WTC11 (cell line): ENCODE measurements at regions not wholly inside any gene's neighbourhood (a gene's known extent, or its start where the extent isn't known, plus 50 kb on each side); places are given as distances from the start of the nearest gene placed in this dataset.

ENCODE experiments used
- ATAC-seq: fragments of 200-7000 bp; cut with Tn5 transposase; 2 replicates; pipeline ENCODE4 v1.10.0; 2021; ENCODE audit warnings: mild to moderate bottlenecking, moderate library complexity
- CTCF ChIA-PET: fragments of 300-600 bp; sonication (Branson Sonifier 250); formaldehyde crosslinking; loops from one replicate; lab custom pipeline; 2021; ENCODE audit warnings: antibody characterized with exemption; lab: Charles Lee
- POLR2A ChIA-PET: fragments of 350-600 bp; sonication (Branson Sonifier 250); formaldehyde crosslinking; loops from one replicate; lab custom pipeline; 2021; ENCODE audit warnings: antibody characterized with exemption; lab: Charles Lee
- DNase-seq: peaks from one replicate; pipeline ENCODE4 v3.0.0; 2021; ENCODE audit warnings: low spot score
- H3K27ac Mint-ChIP-seq: 2 replicates; pipeline ENCODE4 v1.8.0; 2021; ENCODE audit warnings: mixed read lengths
- H3K27me3 Mint-ChIP-seq: 2 replicates; pipeline ENCODE4 v1.8.0; 2021; ENCODE audit warnings: low read depth, mild to moderate bottlenecking, moderate library complexity, mixed read lengths
- H3K36me3 Mint-ChIP-seq: 2 replicates; pipeline ENCODE4 v1.8.0; 2021; ENCODE audit warnings: mixed read lengths
- H3K4me1 Mint-ChIP-seq: 2 replicates; pipeline ENCODE4 v1.8.0; 2022; ENCODE audit warnings: mixed read lengths
- H3K4me3 Mint-ChIP-seq: 2 replicates; pipeline ENCODE4 v1.8.0; 2021; ENCODE audit warnings: mild to moderate bottlenecking, moderate library complexity, mixed read lengths
- H3K9me3 Mint-ChIP-seq: 2 replicates; pipeline ENCODE4 v1.8.0; 2021; ENCODE audit warnings: mixed read lengths
- CREB1 ChIP-seq: sonication (generic); formaldehyde crosslinking; IDR thresholded peaks from 2 replicates; pipeline ENCODE4 v1.8.0; 2023; ENCODE audit warnings: mild to moderate bottlenecking, missing genetic modification reagents
- ERG ChIP-seq: fragments of 250-450 bp; sonication (Bioruptor Pico); IDR thresholded peaks from 2 replicates; pipeline ENCODE4 v1.8.0; 2021; ENCODE audit warnings: mild to moderate bottlenecking
- FOXJ3 ChIP-seq: sonication (generic); formaldehyde crosslinking; IDR thresholded peaks from 2 replicates; pipeline ENCODE4 v1.9.0; 2021; ENCODE audit warnings: missing genetic modification reagents, mild to moderate bottlenecking, borderline replicate concordance
- FOXP1 ChIP-seq: sonication (generic); formaldehyde crosslinking; IDR thresholded peaks from 2 replicates; pipeline ENCODE4 v1.8.0; 2022; ENCODE audit warnings: missing genetic modification reagents, mild to moderate bottlenecking, moderate library complexity, borderline replicate concordance
- GTF2I ChIP-seq: fragments of 250-450 bp; sonication (Bioruptor Pico); conservative IDR thresholded peaks from 2 replicates; pipeline ENCODE4 v1.4.0; 2021; ENCODE audit warnings: mild to moderate bottlenecking
- MYBL2 ChIP-seq: sonication (generic); formaldehyde crosslinking; IDR thresholded peaks from 2 replicates; pipeline ENCODE4 v1.8.1; 2023; ENCODE audit warnings: mild to moderate bottlenecking, moderate library complexity, missing genetic modification reagents
- NFE2L1 ChIP-seq: sonication (generic); formaldehyde crosslinking; IDR thresholded peaks from 2 replicates; pipeline ENCODE4 v1.8.1; 2023; ENCODE audit warnings: missing genetic modification reagents
- NR1H2 ChIP-seq: sonication (generic); formaldehyde crosslinking; IDR thresholded peaks from 2 replicates; pipeline ENCODE4 v1.9.0; 2021; ENCODE audit warnings: mild to moderate bottlenecking, moderate library complexity, missing genetic modification reagents
- PRRX2 ChIP-seq: fragments of 250-450 bp; sonication (Bioruptor Pico); IDR thresholded peaks from 2 replicates; pipeline ENCODE4 v1.8.0; 2021; ENCODE audit warnings: mild to moderate bottlenecking
- RORB ChIP-seq: fragments of 250-450 bp; sonication (Bioruptor Pico); IDR thresholded peaks from 2 replicates; pipeline ENCODE4 v1.9.0; 2021; ENCODE audit warnings: mild to moderate bottlenecking
- SMAD3 ChIP-seq: sonication (generic); formaldehyde crosslinking; IDR thresholded peaks from 2 replicates; pipeline ENCODE4 v1.8.0; 2022; ENCODE audit warnings: missing genetic modification reagents, mild to moderate bottlenecking, borderline replicate concordance
- SOX15 ChIP-seq: fragments of 250-450 bp; sonication (Bioruptor Pico); IDR thresholded peaks from 2 replicates; pipeline ENCODE4 v1.9.0; 2021; ENCODE audit warnings: mild to moderate bottlenecking
- ZBTB43 ChIP-seq: sonication (generic); formaldehyde crosslinking; IDR thresholded peaks from 2 replicates; pipeline ENCODE4 v1.8.1; 2023; ENCODE audit warnings: mild to moderate bottlenecking, missing genetic modification reagents
- ZNF232 ChIP-seq: sonication (generic); formaldehyde crosslinking; IDR thresholded peaks from 2 replicates; pipeline ENCODE4 v1.8.0; 2022; ENCODE audit warnings: mild to moderate bottlenecking, missing genetic modification reagents
- TF ChIP-seq, protein P1 (sequence below): sonication (generic); formaldehyde crosslinking; IDR thresholded peaks from 2 replicates; pipeline ENCODE4 v1.8.0; 2023; ENCODE audit warnings: mild to moderate bottlenecking, missing genetic modification reagents
- TF ChIP-seq, protein P2 (sequence below): fragments of 250-450 bp; sonication (Bioruptor Pico); IDR thresholded peaks from 2 replicates; pipeline ENCODE4 v1.9.0; 2021; ENCODE audit warnings: moderate library complexity, mild to moderate bottlenecking, inconsistent platforms, borderline replicate concordance
- TF ChIP-seq, protein P3 (sequence below): sonication (generic); formaldehyde crosslinking; IDR thresholded peaks from 2 replicates; pipeline ENCODE4 v1.8.1; 2022; ENCODE audit warnings: low read depth, missing genetic modification reagents, borderline replicate concordance
- TF ChIP-seq, protein P4 (sequence below): sonication (generic); formaldehyde crosslinking; IDR thresholded peaks from 2 replicates; pipeline ENCODE4 v1.8.0; 2022; ENCODE audit warnings: mild to moderate bottlenecking, missing genetic modification reagents
- TF ChIP-seq, protein P5 (sequence below): fragments of 250-450 bp; sonication (Bioruptor Pico); IDR thresholded peaks from 2 replicates; pipeline ENCODE4 v1.9.0; 2021; ENCODE audit warnings: mild to moderate bottlenecking, borderline replicate concordance

DNA sequence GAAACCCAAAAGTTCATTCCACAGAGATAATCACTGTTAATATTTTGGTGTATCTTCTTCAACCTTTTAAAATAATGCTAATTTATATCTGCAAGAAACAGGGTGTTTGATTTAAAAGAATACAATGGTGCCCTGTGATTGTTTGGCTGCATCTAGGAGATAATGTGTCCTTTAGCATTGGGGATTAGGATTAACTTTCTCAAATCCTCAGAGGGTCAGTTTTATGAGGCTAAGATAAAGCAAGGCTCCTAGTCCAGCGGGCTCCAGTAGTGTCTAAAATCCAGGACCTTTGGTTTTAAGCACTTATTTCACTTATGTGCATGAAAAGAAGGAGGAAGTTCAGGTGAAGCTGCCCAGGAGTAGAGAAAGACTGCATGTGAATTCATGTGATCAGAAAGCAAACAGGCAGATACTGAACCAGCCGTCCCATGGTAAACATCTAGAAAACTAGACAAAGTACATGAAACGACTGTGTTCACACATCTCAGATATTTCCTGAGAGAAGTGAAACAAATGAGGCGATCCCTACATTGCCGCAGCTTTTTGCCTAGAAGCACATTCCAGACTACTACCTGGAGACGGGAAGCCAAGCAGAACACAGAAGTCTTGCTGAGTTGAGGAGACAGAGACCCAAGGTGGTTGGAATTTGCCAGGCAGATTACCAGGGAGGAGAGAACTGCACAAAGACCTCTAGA, 129.1 kb upstream of the MAX start (continued):
- TF ChIP-seq, protein P1, sequence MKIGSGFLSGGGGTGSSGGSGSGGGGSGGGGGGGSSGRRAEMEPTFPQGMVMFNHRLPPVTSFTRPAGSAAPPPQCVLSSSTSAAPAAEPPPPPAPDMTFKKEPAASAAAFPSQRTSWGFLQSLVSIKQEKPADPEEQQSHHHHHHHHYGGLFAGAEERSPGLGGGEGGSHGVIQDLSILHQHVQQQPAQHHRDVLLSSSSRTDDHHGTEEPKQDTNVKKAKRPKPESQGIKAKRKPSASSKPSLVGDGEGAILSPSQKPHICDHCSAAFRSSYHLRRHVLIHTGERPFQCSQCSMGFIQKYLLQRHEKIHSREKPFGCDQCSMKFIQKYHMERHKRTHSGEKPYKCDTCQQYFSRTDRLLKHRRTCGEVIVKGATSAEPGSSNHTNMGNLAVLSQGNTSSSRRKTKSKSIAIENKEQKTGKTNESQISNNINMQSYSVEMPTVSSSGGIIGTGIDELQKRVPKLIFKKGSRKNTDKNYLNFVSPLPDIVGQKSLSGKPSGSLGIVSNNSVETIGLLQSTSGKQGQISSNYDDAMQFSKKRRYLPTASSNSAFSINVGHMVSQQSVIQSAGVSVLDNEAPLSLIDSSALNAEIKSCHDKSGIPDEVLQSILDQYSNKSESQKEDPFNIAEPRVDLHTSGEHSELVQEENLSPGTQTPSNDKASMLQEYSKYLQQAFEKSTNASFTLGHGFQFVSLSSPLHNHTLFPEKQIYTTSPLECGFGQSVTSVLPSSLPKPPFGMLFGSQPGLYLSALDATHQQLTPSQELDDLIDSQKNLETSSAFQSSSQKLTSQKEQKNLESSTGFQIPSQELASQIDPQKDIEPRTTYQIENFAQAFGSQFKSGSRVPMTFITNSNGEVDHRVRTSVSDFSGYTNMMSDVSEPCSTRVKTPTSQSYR (CRISPR knock-in tag) = no peak

- no peak overlapping the region for H3K27ac Mint-ChIP-seq
- ChIA-PET CTCF (no interaction called here), POLR2A (no interaction called here)
- no peak overlapping the region for H3K4me3 Mint-ChIP-seq
- no peaks in the 10 kb centered on the region for H3K9me3 Mint-ChIP-seq
- DNase-seq = no peak
- H3K36me3 Mint-ChIP-seq = no peaks in the 10 kb centered on the region
- TF ChIP-seq FOXJ3 (CRISPR knock-in tag) (no peak), ZBTB43 (CRISPR knock-in tag) (no peak), MYBL2 (CRISPR knock-in tag) (no peak), SOX15 (CRISPR knock-in tag) (no peak), SMAD3 (CRISPR knock-in tag) (no peak), NR1H2 (no peak), GTF2I (no peak), FOXP1 (CRISPR knock-in tag) (no peak), ZNF232 (no peak), RORB (CRISPR knock-in tag) (no peak), PRRX2 (CRISPR knock-in tag) (no peak), NFE2L1 (no peak), CREB1 (no peak), ERG (no peak)
- TF ChIP-seq, protein P2, sequence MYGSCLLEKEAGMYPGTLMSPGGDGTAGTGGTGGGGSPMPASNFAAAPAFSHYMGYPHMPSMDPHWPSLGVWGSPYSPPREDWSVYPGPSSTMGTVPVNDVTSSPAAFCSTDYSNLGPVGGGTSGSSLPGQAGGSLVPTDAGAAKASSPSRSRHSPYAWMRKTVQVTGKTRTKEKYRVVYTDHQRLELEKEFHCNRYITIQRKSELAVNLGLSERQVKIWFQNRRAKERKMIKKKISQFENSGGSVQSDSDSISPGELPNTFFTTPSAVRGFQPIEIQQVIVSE (CRISPR knock-in tag) = no peak
- TF ChIP-seq, protein P3, sequence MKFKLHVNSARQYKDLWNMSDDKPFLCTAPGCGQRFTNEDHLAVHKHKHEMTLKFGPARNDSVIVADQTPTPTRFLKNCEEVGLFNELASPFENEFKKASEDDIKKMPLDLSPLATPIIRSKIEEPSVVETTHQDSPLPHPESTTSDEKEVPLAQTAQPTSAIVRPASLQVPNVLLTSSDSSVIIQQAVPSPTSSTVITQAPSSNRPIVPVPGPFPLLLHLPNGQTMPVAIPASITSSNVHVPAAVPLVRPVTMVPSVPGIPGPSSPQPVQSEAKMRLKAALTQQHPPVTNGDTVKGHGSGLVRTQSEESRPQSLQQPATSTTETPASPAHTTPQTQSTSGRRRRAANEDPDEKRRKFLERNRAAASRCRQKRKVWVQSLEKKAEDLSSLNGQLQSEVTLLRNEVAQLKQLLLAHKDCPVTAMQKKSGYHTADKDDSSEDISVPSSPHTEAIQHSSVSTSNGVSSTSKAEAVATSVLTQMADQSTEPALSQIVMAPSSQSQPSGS (CRISPR knock-in tag) = no peak
- TF ChIP-seq, protein P4, sequence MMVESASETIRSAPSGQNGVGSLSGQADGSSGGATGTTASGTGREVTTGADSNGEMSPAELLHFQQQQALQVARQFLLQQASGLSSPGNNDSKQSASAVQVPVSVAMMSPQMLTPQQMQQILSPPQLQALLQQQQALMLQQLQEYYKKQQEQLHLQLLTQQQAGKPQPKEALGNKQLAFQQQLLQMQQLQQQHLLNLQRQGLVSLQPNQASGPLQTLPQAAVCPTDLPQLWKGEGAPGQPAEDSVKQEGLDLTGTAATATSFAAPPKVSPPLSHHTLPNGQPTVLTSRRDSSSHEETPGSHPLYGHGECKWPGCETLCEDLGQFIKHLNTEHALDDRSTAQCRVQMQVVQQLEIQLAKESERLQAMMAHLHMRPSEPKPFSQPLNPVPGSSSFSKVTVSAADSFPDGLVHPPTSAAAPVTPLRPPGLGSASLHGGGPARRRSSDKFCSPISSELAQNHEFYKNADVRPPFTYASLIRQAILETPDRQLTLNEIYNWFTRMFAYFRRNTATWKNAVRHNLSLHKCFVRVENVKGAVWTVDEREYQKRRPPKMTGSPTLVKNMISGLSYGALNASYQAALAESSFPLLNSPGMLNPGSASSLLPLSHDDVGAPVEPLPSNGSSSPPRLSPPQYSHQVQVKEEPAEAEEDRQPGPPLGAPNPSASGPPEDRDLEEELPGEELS = no peak
- TF ChIP-seq, protein P5, sequence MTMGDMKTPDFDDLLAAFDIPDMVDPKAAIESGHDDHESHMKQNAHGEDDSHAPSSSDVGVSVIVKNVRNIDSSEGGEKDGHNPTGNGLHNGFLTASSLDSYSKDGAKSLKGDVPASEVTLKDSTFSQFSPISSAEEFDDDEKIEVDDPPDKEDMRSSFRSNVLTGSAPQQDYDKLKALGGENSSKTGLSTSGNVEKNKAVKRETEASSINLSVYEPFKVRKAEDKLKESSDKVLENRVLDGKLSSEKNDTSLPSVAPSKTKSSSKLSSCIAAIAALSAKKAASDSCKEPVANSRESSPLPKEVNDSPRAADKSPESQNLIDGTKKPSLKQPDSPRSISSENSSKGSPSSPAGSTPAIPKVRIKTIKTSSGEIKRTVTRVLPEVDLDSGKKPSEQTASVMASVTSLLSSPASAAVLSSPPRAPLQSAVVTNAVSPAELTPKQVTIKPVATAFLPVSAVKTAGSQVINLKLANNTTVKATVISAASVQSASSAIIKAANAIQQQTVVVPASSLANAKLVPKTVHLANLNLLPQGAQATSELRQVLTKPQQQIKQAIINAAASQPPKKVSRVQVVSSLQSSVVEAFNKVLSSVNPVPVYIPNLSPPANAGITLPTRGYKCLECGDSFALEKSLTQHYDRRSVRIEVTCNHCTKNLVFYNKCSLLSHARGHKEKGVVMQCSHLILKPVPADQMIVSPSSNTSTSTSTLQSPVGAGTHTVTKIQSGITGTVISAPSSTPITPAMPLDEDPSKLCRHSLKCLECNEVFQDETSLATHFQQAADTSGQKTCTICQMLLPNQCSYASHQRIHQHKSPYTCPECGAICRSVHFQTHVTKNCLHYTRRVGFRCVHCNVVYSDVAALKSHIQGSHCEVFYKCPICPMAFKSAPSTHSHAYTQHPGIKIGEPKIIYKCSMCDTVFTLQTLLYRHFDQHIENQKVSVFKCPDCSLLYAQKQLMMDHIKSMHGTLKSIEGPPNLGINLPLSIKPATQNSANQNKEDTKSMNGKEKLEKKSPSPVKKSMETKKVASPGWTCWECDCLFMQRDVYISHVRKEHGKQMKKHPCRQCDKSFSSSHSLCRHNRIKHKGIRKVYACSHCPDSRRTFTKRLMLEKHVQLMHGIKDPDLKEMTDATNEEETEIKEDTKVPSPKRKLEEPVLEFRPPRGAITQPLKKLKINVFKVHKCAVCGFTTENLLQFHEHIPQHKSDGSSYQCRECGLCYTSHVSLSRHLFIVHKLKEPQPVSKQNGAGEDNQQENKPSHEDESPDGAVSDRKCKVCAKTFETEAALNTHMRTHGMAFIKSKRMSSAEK (CRISPR knock-in tag) = no peak
- H3K27me3 Mint-ChIP-seq = no peaks in the 10 kb centered on the region
- H3K4me1 Mint-ChIP-seq = peaks cover 30% of the 10 kb centered on the region
- ATAC-seq = no peak
Measured at GRCh38 chr14:65234752-65235361, 132.5 kb upstream of the MAX start.
